GM12878 (cell line): ENCODE measurements at regions not wholly inside any gene's neighbourhood (a gene's known extent, or its start where the extent isn't known, plus 50 kb on each side); places are given as distances from the start of the nearest gene placed in this dataset.

Source experiments
- FOXM1 ChIP-seq: IDR thresholded peaks from 2 replicates; pipeline ENCODE4 v1.6.1; 2012; ENCODE audit warnings: low read depth, mild to moderate bottlenecking, inconsistent platforms, low read length, moderate library complexity
- POLR2A ChIP-seq: IDR thresholded peaks from 2 replicates; pipeline ENCODE4 v1.6.1; 2011; ENCODE audit warnings: low read depth, mild to moderate bottlenecking, low read length
- POLR2AphosphoS5 ChIP-seq: IDR thresholded peaks from 2 replicates; pipeline ENCODE4 v1.6.1; 2011; ENCODE audit warnings: mild to moderate bottlenecking, low read length, inconsistent platforms
- RAD21 ChIP-seq: IDR thresholded peaks from 2 replicates; pipeline ENCODE4 v1.6.1; 2011; ENCODE audit warnings: mild to moderate bottlenecking, low read depth, low read length, moderate library complexity; ENCODE audit not compliant: insufficient read depth
- SIX5 ChIP-seq: IDR thresholded peaks from 2 replicates; pipeline ENCODE4 v1.6.1; 2011; ENCODE audit warnings: mild to moderate bottlenecking, low read depth, low read length, moderate library complexity; ENCODE audit not compliant: severe bottlenecking
- TCF3 ChIP-seq: IDR thresholded peaks from 2 replicates; pipeline ENCODE4 v1.6.1; 2012; ENCODE audit warnings: low read depth, mild to moderate bottlenecking, low read length, borderline replicate concordance; ENCODE audit not compliant: insufficient read depth

DNA sequence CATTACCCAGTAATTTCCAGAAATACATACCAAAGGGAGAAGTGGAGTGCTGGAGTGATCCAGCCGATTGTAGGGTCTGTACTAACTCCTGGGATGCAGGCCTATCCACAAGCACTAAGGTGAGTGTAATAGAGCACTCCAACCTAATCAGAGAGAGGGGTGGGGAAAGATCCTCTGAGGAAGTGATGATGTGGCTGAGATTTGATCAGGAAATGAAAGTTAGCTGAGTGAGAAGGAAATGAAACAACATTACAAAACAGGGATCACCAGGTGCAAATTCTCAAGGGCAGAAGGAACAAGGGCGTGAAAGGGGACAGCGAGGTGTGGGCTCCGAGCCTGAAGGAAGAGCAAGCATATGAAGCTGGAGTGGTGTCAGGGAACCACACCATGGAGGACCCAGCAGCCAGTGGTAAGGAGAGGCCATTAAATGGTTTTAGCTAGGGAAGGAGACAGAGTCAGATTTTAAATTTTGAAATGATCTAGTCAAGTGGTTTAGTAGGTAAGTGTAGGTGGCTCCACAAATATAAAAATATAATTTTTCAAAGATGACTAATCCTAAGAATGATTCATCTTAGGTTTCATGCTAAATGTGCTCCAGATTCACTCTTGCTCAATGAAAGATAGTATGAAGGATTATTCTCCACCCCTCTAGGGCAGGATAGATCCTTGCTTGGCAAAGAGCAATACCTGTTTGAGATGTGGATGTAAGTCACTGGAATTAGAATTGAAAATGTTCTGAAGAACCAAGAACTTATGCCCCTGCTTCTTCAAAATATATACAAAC lies 348.7 kb downstream of the TBL1XR1 start:
- TF ChIP-seq TCF3 (no peak), RAD21 (no peak), POLR2AphosphoS5 (no peak), POLR2A (no peak), SIX5 (no peak), FOXM1 (no peak)
